ENCODE measurements at regions not wholly inside any gene's neighbourhood (a gene's known extent, or its start where the extent isn't known, plus 50 kb on each side); places are given as distances from the start of the nearest gene placed in this dataset.

GRCh38 chr12:131487388-131488124 is 223.3 kb upstream of the SFSWAP start:
- Mint-ChIP-seq H3K4me1 (ENCODE audit: low read depth) (peaks cover 2% of the 10 kb centered on the region), H3K36me3 (ENCODE audit: low read depth) (no peaks in the 10 kb centered on the region), H3K9me3 (no peaks in the 10 kb centered on the region), H3K4me3 (no peak overlapping the region), H3K27me3 (ENCODE audit: low read depth) (no peaks in the 10 kb centered on the region), H3K27ac (no peak overlapping the region)

- no peaks in the 10 kb centered on the region for H3K36me3 Mint-ChIP-seq (ENCODE audit: low read depth)
These were observed 221.2 kb upstream of the SFSWAP start for GRCh38 chr12:131489718-131490117.

GRCh38 chr12:131491155-131491554 is 219.7 kb upstream of the SFSWAP start:
- Mint-ChIP-seq H3K4me1 (ENCODE audit: low read depth) (peaks cover 2% of the 10 kb centered on the region), H3K4me3 (no peak overlapping the region), H3K27ac (no peak overlapping the region), H3K27me3 (ENCODE audit: low read depth) (no peaks in the 10 kb centered on the region), H3K9me3 (no peaks in the 10 kb centered on the region), H3K36me3 (ENCODE audit: low read depth) (no peaks in the 10 kb centered on the region)

More at GRCh38 chr12:131489718-131490117, 221.2 kb upstream of the SFSWAP start:
- no peak overlapping the region for H3K27ac Mint-ChIP-seq
- no peak overlapping the region for H3K4me3 Mint-ChIP-seq
- no peaks in the 10 kb centered on the region for H3K27me3 Mint-ChIP-seq (ENCODE audit: low read depth)
- H3K4me1 Mint-ChIP-seq (ENCODE audit: low read depth): peaks cover 2% of the 10 kb centered on the region
- H3K9me3 Mint-ChIP-seq: no peaks in the 10 kb centered on the region

- Mint-ChIP-seq H3K4me1 (ENCODE audit: low read depth) (peaks cover 2% of the 10 kb centered on the region), H3K9me3 (no peaks in the 10 kb centered on the region), H3K27ac (no peak overlapping the region), H3K36me3 (ENCODE audit: low read depth) (no peaks in the 10 kb centered on the region), H3K27me3 (ENCODE audit: low read depth) (no peaks in the 10 kb centered on the region), H3K4me3 (no peak overlapping the region)
These were observed 218.9 kb upstream of the SFSWAP start for GRCh38 chr12:131491916-131492490.

GRCh38 chr12:131493068-131493826 is 217.6 kb upstream of the SFSWAP start:
- no peaks in the 10 kb centered on the region for H3K4me1 Mint-ChIP-seq (ENCODE audit: low read depth)
- no peaks in the 10 kb centered on the region for H3K27me3 Mint-ChIP-seq (ENCODE audit: low read depth)
- H3K27ac Mint-ChIP-seq: no peak overlapping the region
- no peaks in the 10 kb centered on the region for H3K9me3 Mint-ChIP-seq
- H3K4me3 Mint-ChIP-seq: no peak overlapping the region
- H3K36me3 Mint-ChIP-seq (ENCODE audit: low read depth): no peaks in the 10 kb centered on the region

GRCh38 chr12:131494216-131494615 is 216.7 kb upstream of the SFSWAP start:
- H3K9me3 Mint-ChIP-seq: no peaks in the 10 kb centered on the region
- H3K4me1 Mint-ChIP-seq (ENCODE audit: low read depth): no peaks in the 10 kb centered on the region
- no peaks in the 10 kb centered on the region for H3K27me3 Mint-ChIP-seq (ENCODE audit: low read depth)
- no peak overlapping the region for H3K4me3 Mint-ChIP-seq
- no peak overlapping the region for H3K27ac Mint-ChIP-seq
- H3K36me3 Mint-ChIP-seq (ENCODE audit: low read depth): no peaks in the 10 kb centered on the region

GRCh38 chr12:131494741-131495524 is 216.0 kb upstream of the SFSWAP start:
- Mint-ChIP-seq H3K36me3 (ENCODE audit: low read depth) (no peaks in the 10 kb centered on the region), H3K27ac (no peak overlapping the region), H3K27me3 (ENCODE audit: low read depth) (no peaks in the 10 kb centered on the region), H3K9me3 (no peaks in the 10 kb centered on the region), H3K4me3 (no peak overlapping the region), H3K4me1 (ENCODE audit: low read depth) (peaks cover 3% of the 10 kb centered on the region)

GRCh38 chr12:131497966-131498365 is 212.9 kb upstream of the SFSWAP start:
- Mint-ChIP-seq H3K4me3 (no peak overlapping the region), H3K4me1 (ENCODE audit: low read depth) (peaks cover 3% of the 10 kb centered on the region), H3K27me3 (ENCODE audit: low read depth) (no peaks in the 10 kb centered on the region)

GRCh38 chr12:131499160-131499863 is 211.6 kb upstream of the SFSWAP start:
- Mint-ChIP-seq H3K4me1 (ENCODE audit: low read depth) (peaks cover 3% of the 10 kb centered on the region), H3K27me3 (ENCODE audit: low read depth) (peaks cover 4% of the 10 kb centered on the region), H3K27ac (no peak overlapping the region), H3K9me3 (no peaks in the 10 kb centered on the region), H3K4me3 (no peak overlapping the region), H3K36me3 (ENCODE audit: low read depth) (no peaks in the 10 kb centered on the region)

More at GRCh38 chr12:131497966-131498365, 212.9 kb upstream of the SFSWAP start:
- no peak overlapping the region for H3K27ac Mint-ChIP-seq
- H3K9me3 Mint-ChIP-seq: no peaks in the 10 kb centered on the region
- no peaks in the 10 kb centered on the region for H3K36me3 Mint-ChIP-seq (ENCODE audit: low read depth)

GRCh38 chr12:131499864-131500190 is 211.1 kb upstream of the SFSWAP start:
- peaks cover 3% of the 10 kb centered on the region for H3K4me1 Mint-ChIP-seq (ENCODE audit: low read depth)
- no peaks in the 10 kb centered on the region for H3K36me3 Mint-ChIP-seq (ENCODE audit: low read depth)
- H3K9me3 Mint-ChIP-seq: no peaks in the 10 kb centered on the region
- no peak overlapping the region for H3K4me3 Mint-ChIP-seq
- H3K27me3 Mint-ChIP-seq (ENCODE audit: low read depth): peaks cover 4% of the 10 kb centered on the region
- H3K27ac Mint-ChIP-seq: no peak overlapping the region

GRCh38 chr12:131500564-131500963 is 210.3 kb upstream of the SFSWAP start:
- Mint-ChIP-seq H3K36me3 (ENCODE audit: low read depth) (no peaks in the 10 kb centered on the region), H3K4me1 (ENCODE audit: low read depth) (peaks cover 3% of the 10 kb centered on the region), H3K4me3 (no peak overlapping the region), H3K27me3 (ENCODE audit: low read depth) (peaks cover 4% of the 10 kb centered on the region), H3K27ac (no peak overlapping the region), H3K9me3 (no peaks in the 10 kb centered on the region)

- Mint-ChIP-seq H3K4me3 (no peak overlapping the region), H3K4me1 (ENCODE audit: low read depth) (no peaks in the 10 kb centered on the region), H3K27me3 (ENCODE audit: low read depth) (peaks cover 4% of the 10 kb centered on the region), H3K36me3 (ENCODE audit: low read depth) (no peaks in the 10 kb centered on the region), H3K27ac (no peak overlapping the region), H3K9me3 (no peaks in the 10 kb centered on the region)
These were observed 205.3 kb upstream of the SFSWAP start for GRCh38 chr12:131505561-131505960.

GRCh38 chr12:131506426-131506825 is 204.5 kb upstream of the SFSWAP start:
- peaks cover 4% of the 10 kb centered on the region for H3K27me3 Mint-ChIP-seq (ENCODE audit: low read depth)
- peaks cover 5% of the 10 kb centered on the region for H3K4me1 Mint-ChIP-seq (ENCODE audit: low read depth)
- H3K36me3 Mint-ChIP-seq (ENCODE audit: low read depth): no peaks in the 10 kb centered on the region
- no peaks in the 10 kb centered on the region for H3K9me3 Mint-ChIP-seq
- H3K27ac Mint-ChIP-seq: no peak overlapping the region
- no peak overlapping the region for H3K4me3 Mint-ChIP-seq

- no peaks in the 10 kb centered on the region for H3K36me3 Mint-ChIP-seq (ENCODE audit: low read depth)
- peaks cover 4% of the 10 kb centered on the region for H3K27me3 Mint-ChIP-seq (ENCODE audit: low read depth)
- H3K4me1 Mint-ChIP-seq (ENCODE audit: low read depth): peaks cover 9% of the 10 kb centered on the region
- no peaks in the 10 kb centered on the region for H3K9me3 Mint-ChIP-seq
- H3K27ac Mint-ChIP-seq: no peak overlapping the region
- H3K4me3 Mint-ChIP-seq: no peak overlapping the region
These were observed 203.8 kb upstream of the SFSWAP start for GRCh38 chr12:131507094-131507493.

Data from T-helper 1 cell treated with Interleukin-12 subunit alpha and Interleukin-12 subunit beta and Interleukin-4 antibody, amounts not matched to agents 30 μg/mL and 1 μg/mL, for 36 hours (primary cell).